BE2C (cell line): ENCODE measurements at regions not wholly inside any gene's neighbourhood (a gene's known extent, or its start where the extent isn't known, plus 50 kb on each side); places are given as distances from the start of the nearest gene placed in this dataset.

Experiments
- DNase-seq: peaks from one replicate; pipeline ENCODE4 v3.0.0-alpha.2; 2020
- H3K27me3 ChIP-seq: fragments of 250-450 bp; sonication (Bioruptor Pico); 2 replicates; pipeline ENCODE4 v1.5.1; 2020; ENCODE audit warnings: mild to moderate bottlenecking
- H3K36me3 ChIP-seq: fragments of 250-450 bp; sonication (Bioruptor Pico); 2 replicates; pipeline ENCODE4 v1.5.1; 2020; ENCODE audit warnings: mild to moderate bottlenecking
- H3K4me1 ChIP-seq: fragments of 250-450 bp; sonication (Bioruptor Pico); 2 replicates; pipeline ENCODE4 v1.5.1; 2020
- H3K4me3 ChIP-seq: 2 replicates; pipeline ENCODE4 v1.5.1; 2011; ENCODE audit warnings: low read depth, low read length
- H3K9me3 ChIP-seq: fragments of 250-450 bp; sonication (Bioruptor Pico); 2 replicates; pipeline ENCODE4 v1.5.1; 2020
- TF ChIP-seq, protein P1 (sequence below): IDR thresholded peaks from 2 replicates; pipeline ENCODE4 v1.5.1; 2012; ENCODE audit warnings: mild to moderate bottlenecking, low read depth, low read length

DNA sequence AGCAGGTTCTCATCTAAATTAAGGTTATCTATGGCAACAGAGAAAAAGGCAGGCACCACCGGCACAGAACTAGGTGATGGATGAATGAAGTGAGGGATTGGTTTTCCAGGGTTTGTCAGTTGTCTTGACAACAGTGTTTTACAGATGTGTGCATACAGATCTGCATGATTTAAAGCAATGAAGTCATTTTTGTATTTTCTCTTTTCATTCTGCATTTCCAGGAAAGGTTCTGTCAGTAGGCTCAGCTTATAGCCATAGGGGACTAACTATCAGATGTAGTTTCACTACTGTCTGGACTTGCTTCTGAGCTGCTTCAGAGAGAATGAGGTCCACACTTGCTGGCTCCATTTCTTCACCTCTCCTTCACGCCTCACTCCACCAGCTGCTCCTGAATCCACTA lies 98.2 kb upstream of the LMO4 start:
- H3K27me3 ChIP-seq = no peaks in the 10 kb centered on the region
- H3K4me3 ChIP-seq = no peak overlapping the region
- TF ChIP-seq, protein P1, sequence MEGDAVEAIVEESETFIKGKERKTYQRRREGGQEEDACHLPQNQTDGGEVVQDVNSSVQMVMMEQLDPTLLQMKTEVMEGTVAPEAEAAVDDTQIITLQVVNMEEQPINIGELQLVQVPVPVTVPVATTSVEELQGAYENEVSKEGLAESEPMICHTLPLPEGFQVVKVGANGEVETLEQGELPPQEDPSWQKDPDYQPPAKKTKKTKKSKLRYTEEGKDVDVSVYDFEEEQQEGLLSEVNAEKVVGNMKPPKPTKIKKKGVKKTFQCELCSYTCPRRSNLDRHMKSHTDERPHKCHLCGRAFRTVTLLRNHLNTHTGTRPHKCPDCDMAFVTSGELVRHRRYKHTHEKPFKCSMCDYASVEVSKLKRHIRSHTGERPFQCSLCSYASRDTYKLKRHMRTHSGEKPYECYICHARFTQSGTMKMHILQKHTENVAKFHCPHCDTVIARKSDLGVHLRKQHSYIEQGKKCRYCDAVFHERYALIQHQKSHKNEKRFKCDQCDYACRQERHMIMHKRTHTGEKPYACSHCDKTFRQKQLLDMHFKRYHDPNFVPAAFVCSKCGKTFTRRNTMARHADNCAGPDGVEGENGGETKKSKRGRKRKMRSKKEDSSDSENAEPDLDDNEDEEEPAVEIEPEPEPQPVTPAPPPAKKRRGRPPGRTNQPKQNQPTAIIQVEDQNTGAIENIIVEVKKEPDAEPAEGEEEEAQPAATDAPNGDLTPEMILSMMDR = no peak
- no peaks in the 10 kb centered on the region for H3K9me3 ChIP-seq
- no peak for DNase-seq
- H3K36me3 ChIP-seq = no peaks in the 10 kb centered on the region
- no peaks in the 10 kb centered on the region for H3K4me1 ChIP-seq

- no peaks in the 10 kb centered on the region for H3K36me3 ChIP-seq
- DNase-seq = no peak
- TF ChIP-seq, protein P1 = no peak
- H3K4me1 ChIP-seq = no peaks in the 10 kb centered on the region
- H3K9me3 ChIP-seq = no peaks in the 10 kb centered on the region
- H3K4me3 ChIP-seq = no peak overlapping the region
- no peaks in the 10 kb centered on the region for H3K27me3 ChIP-seq
These were observed 96.8 kb upstream of the LMO4 start for GRCh38 chr1:87231703-87232367.

DNA sequence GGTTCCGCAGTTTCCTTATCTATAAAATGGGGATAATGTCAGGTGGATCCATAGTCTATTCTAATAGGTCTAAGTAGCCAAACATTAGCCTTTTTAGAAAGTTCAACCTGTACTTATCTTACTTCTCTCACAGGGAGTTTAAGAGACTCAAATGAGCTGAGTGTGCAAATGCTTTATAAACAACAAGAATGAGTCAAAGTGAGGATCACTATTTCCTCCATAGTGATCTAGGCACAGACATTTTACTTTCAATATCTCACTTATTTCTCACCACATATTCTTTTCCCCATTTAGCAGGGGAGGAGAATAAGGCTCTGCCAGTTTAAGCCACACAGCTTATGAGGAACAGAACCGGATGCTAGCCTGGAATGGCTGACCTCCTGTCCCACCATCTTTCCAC lies 92.1 kb upstream of the LMO4 start:
- TF ChIP-seq, protein P1 = no peak
- H3K27me3 ChIP-seq = no peaks in the 10 kb centered on the region
- DNase-seq = no peak
- no peaks in the 10 kb centered on the region for H3K36me3 ChIP-seq
- H3K4me3 ChIP-seq = no peak overlapping the region
- H3K9me3 ChIP-seq = no peaks in the 10 kb centered on the region
- no peaks in the 10 kb centered on the region for H3K4me1 ChIP-seq

DNA sequence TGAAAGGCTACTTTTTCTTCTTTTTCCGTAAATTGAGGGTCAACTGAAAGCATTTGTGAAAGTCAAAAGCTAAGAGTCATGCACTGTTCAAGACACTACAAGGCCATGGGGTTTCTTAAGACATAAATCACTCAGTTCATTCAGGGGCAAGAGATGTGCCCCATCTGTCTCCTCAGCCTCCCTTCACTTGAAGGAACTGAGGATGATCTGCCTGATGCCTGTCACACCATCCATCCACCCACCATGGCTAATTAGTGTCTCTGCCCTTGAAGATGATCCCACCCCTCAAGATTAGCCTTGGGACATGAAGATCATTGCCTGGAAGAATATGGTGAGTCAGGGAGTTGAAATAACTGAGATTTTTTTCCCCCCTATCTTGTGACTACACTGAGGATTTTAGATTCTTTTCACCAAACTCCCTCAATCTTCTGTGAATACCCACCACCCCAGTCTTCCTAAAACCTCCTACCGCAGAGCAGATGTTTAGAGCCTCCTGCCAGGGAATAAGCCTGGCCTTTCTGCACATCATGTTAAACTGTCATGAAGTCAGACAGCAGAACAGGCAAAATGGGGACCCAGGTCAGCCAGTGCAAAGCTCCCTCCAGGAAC lies 88.6 kb upstream of the LMO4 start:
- Histone ChIP-seq H3K4me3 (no peak overlapping the region), H3K36me3 (no peaks in the 10 kb centered on the region), H3K4me1 (no peaks in the 10 kb centered on the region), H3K27me3 (no peaks in the 10 kb centered on the region), H3K9me3 (no peaks in the 10 kb centered on the region)
- TF ChIP-seq, protein P1 = no peak
- DNase-seq = no peak

- no peaks in the 10 kb centered on the region for H3K9me3 ChIP-seq
- DNase-seq = no peak
- H3K27me3 ChIP-seq = no peaks in the 10 kb centered on the region
- H3K4me3 ChIP-seq = no peak overlapping the region
- H3K4me1 ChIP-seq = no peaks in the 10 kb centered on the region
- no peaks in the 10 kb centered on the region for H3K36me3 ChIP-seq
- TF ChIP-seq, protein P1 = no peak
These were observed 87.9 kb upstream of the LMO4 start for GRCh38 chr1:87240661-87241285.
